ENCODE measurements at regions not wholly inside any gene's neighbourhood (a gene's known extent, or its start where the extent isn't known, plus 50 kb on each side); places are given as distances from the start of the nearest gene placed in this dataset.

GRCh38 chr11:81052344-81053158, 1611.7 kb upstream of the TENM4 start:
- Histone ChIP-seq H3K4me2 (ENCODE audit: low read depth, low read length) (no peak overlapping the region), H3K9ac (ENCODE audit: low read depth, low read length) (no peak overlapping the region), H2BK20ac (ENCODE audit: low read depth, low read length) (no peak overlapping the region), H3K56ac (ENCODE audit: extremely low read depth, insufficient read depth, low read length) (no peak overlapping the region), H3K79me1 (ENCODE audit: low read depth in 1 of 2, low read length in 2 of 2) (no peaks in the 10 kb centered on the region), H2AK9ac (replicated peaks; ENCODE audit: low read depth, low read length, poor library complexity) (no peak overlapping the region), H3K4me3 (ENCODE audit: insufficient read depth, low read depth, low read length) (no peak overlapping the region), H3K27ac (ENCODE audit: insufficient read depth, low read length) (no peak overlapping the region), H2AK5ac (ENCODE audit: low read depth, low read length) (no peak overlapping the region), H2BK120ac (ENCODE audit: low read depth, low read length) (no peak overlapping the region), H4K91ac (ENCODE audit: insufficient read depth, low read depth, low read length) (no peak overlapping the region), H3K9me1 (ENCODE audit: insufficient read depth, low read length) (no peaks in the 10 kb centered on the region), H3K23ac (ENCODE audit: low read depth, low read length) (no peak overlapping the region), H3K4me1 (ENCODE audit: control insufficient read depth, insufficient read depth, low read length) (no peaks in the 10 kb centered on the region), H2AFZ (replicated peaks; ENCODE audit: low read length, poor library complexity) (no peak overlapping the region), H4K5ac (ENCODE audit: low read depth, low read length) (no peak overlapping the region), H3K14ac (replicated peaks; ENCODE audit: low read depth, low read length) (no peak overlapping the region), H2BK15ac (ENCODE audit: low read depth, low read length) (no peak overlapping the region), H4K8ac (ENCODE audit: low read depth in 2 of 2, low read length in 2 of 2) (no peak overlapping the region), H3K4ac (ENCODE audit: low read depth, low read length) (no peak overlapping the region), H3K27me3 (ENCODE audit: control insufficient read depth, insufficient read depth, low read length) (no peaks in the 10 kb centered on the region), H2BK5ac (ENCODE audit: low read depth, low read length, poor library complexity, severe bottlenecking) (no peak overlapping the region), H3K36me3 (ENCODE audit: control insufficient read depth, insufficient read depth, low read length) (no peaks in the 10 kb centered on the region), H4K20me1 (ENCODE audit: insufficient read depth, low read length) (no peaks in the 10 kb centered on the region), H3K18ac (ENCODE audit: low read depth, low read length) (no peak overlapping the region), H3K9me3 (ENCODE audit: control insufficient read depth, insufficient read depth, low read length) (no peaks in the 10 kb centered on the region)
- dilution Hi-C loops (cut with HindIII; ENCODE audit: low sequenced_read_pairs, unreplicated experiment): no loop called here
- in situ Hi-C loops (cut with MboI; ENCODE audit: low sequenced_read_pairs): no loop called here
- TF ChIP-seq RAD21 (IDR thresholded peaks at IDR 0.05; ENCODE audit: low read length) (no peak), CEBPB (IDR thresholded peaks at IDR 0.05; ENCODE audit: low read depth, low read length) (no peak), RCOR1 (IDR thresholded peaks at IDR 0.05; ENCODE audit: insufficient replicate concordance, low read length) (no peak), BHLHE40 (IDR thresholded peaks at IDR 0.05; ENCODE audit: low read depth, low read length) (no peak), SMC3 (IDR thresholded peaks at IDR 0.05; ENCODE audit: low read depth, low read length) (no peak), POLR2A (IDR thresholded peaks at IDR 0.05; ENCODE audit: low read depth, low read length) (no peak), NFE2L2 (IDR thresholded peaks at IDR 0.05; ENCODE audit: low read depth, low read length) (no peak), MXI1 (IDR thresholded peaks at IDR 0.05; ENCODE audit: borderline replicate concordance, low read depth, low read length) (no peak), MAZ (IDR thresholded peaks at IDR 0.05; ENCODE audit: borderline replicate concordance, low read depth, low read length) (no peak)
- TF ChIP-seq, protein P1, sequence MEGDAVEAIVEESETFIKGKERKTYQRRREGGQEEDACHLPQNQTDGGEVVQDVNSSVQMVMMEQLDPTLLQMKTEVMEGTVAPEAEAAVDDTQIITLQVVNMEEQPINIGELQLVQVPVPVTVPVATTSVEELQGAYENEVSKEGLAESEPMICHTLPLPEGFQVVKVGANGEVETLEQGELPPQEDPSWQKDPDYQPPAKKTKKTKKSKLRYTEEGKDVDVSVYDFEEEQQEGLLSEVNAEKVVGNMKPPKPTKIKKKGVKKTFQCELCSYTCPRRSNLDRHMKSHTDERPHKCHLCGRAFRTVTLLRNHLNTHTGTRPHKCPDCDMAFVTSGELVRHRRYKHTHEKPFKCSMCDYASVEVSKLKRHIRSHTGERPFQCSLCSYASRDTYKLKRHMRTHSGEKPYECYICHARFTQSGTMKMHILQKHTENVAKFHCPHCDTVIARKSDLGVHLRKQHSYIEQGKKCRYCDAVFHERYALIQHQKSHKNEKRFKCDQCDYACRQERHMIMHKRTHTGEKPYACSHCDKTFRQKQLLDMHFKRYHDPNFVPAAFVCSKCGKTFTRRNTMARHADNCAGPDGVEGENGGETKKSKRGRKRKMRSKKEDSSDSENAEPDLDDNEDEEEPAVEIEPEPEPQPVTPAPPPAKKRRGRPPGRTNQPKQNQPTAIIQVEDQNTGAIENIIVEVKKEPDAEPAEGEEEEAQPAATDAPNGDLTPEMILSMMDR (conservative IDR thresholded peaks at IDR 0.05; ENCODE audit: low read depth, low read length): no peak
- TF ChIP-seq, protein P2, sequence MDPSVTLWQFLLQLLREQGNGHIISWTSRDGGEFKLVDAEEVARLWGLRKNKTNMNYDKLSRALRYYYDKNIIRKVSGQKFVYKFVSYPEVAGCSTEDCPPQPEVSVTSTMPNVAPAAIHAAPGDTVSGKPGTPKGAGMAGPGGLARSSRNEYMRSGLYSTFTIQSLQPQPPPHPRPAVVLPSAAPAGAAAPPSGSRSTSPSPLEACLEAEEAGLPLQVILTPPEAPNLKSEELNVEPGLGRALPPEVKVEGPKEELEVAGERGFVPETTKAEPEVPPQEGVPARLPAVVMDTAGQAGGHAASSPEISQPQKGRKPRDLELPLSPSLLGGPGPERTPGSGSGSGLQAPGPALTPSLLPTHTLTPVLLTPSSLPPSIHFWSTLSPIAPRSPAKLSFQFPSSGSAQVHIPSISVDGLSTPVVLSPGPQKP (IDR thresholded peaks at IDR 0.05; ENCODE audit: borderline replicate concordance, low read depth, low read length): no peak
- TF ChIP-seq, protein P3, sequence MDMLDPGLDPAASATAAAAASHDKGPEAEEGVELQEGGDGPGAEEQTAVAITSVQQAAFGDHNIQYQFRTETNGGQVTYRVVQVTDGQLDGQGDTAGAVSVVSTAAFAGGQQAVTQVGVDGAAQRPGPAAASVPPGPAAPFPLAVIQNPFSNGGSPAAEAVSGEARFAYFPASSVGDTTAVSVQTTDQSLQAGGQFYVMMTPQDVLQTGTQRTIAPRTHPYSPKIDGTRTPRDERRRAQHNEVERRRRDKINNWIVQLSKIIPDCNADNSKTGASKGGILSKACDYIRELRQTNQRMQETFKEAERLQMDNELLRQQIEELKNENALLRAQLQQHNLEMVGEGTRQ (IDR thresholded peaks at IDR 0.05; ENCODE audit: low read depth, low read length): no peak
- 81% methylated on average over 2 of the region's 3 CpGs; no CpG with 5 or more reads in 1 of the 2 experiments for WGBS, 2 experiments (ENCODE audit: extremely low coverage in 2 of 2, insufficient read length in 1 of 2)
- POLR2A ChIA-PET (ENCODE audit: unreplicated experiment): no interaction called here
- BruUV-seq (replicated peaks): no TSS peak
- ATAC-seq (ENCODE audit: low read depth): no peak
- intact Hi-C loops (cut with micrococcal nuclease): no loop called here
- CTCF ChIA-PET: no interaction called here
- no peak for DNase-seq
